GM19397 (cell line): ENCODE measurements at regions not wholly inside any gene's neighbourhood (a gene's known extent, or its start where the extent isn't known, plus 50 kb on each side); places are given as distances from the start of the nearest gene placed in this dataset.

Source experiments
- ATAC-seq: cut with Tn5 transposase; IDR thresholded peaks from one replicate; pipeline ENCODE4 v1.9.1; 2021; ENCODE audit warnings: mild to moderate bottlenecking, moderate library complexity; ENCODE audit not compliant: unreplicated experiment

DNA sequence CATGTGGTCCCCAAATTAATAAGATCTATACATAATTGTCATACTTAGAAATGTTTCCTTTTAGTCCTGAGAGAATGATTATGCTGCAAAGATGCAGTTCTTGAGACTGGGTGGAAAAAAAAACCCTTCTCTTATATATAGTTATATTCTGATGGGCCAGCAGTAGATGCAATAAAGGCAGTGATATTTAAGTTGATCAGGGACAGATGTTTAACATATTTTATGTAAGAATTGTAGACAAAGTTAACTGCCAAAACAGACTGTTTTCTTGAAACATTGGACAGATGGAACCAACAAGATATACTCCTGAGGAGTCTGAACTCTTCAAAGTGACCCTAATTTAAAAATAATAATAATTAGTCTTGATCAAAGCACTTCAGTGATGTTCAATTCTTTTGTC, 172.0 kb upstream of the LRIG1 start:
- no peak for ATAC-seq

DNA sequence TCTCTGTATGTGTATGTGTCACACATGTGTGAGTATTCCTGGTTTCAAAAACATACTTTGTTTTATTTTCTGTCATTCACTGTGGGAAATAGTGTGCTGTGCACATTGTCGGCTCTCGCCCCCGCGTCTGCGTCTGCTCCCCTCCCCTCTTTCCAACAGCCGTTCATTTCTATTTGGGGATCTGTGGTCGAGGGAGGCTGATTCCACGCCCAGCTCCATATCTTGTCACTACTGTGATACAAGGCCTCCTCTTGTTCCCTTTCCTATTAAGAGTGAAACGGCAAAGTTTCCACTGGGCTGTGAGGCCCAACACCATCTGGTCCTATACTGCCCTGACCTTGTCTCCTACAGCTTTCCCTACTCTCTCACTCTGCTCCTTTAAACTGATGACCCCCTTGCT, 172.5 kb upstream of the LRIG1 start:
- ATAC-seq, result no peak

DNA sequence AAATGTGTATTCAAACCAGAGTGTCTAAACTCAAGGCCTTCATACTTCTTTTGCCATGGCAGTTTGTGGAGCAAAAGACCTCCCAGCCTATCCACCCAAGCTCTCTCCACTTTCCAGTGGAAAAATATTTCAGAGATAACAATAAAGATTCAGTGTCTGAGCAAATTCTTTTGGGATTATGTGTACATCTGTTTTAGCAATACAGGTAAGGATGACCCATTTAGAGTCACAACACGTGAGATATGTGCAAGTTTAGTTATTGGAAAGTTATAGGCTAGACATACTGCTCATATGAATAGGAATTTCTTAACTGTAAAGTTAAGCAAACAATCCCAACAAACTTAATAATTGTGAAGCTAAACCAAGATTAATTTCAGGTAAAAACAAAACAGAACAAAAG, 174.5 kb upstream of the LRIG1 start:
- ATAC-seq, result no peak

DNA sequence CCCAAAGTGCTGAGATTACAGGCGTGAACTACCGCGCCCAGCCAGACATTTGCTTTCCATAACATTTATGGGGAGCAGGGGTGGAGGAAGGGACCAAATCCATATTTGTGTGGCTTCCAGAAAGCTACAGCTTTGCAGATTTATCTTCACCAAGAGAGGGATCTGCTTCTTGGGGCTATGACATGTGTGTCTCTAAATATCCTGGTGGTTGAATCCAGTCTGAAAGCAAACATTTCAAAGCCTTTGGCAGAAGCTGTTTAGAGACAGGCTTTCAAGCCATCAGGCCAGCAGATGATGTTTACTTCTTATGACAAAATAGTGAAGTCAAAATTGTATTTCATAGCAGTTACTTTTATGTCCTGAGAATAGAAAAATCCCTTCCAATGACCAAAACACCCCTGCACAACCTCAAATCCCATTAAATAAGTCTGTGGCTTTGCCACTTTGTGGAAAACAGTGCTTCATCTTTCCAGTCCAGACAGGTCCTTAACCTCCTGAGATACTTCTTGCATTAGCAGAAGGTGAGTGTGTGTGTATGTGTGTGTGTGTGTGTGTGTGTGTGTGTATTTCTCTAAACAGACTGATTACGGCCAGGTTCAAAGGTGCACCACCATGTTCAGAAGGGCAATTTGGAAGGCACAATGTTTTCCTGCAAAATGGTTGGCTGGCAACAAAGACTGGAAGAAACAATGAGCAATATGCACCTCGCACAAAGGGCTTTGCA, 191.4 kb upstream of the LRIG1 start:
- no peak for ATAC-seq

DNA sequence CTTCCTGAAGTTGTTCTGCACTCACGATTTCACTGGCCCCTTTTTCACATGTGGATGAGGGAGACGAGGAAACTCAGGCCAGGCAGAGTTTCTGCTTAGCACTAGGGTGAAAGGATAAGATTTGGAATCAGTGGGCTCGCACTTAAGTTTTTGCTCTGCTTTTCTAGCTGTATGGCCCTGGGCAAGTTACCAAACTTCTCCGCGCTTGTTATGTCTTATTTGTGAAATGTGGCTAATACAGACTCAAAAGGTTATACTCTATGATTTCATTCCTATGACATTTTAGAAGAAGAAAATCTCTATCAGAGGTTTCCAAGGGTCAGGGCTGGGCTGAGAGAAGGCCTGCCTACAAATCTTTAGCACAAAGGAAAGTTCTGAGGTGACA, 191.9 kb upstream of the LRIG1 start:
- ATAC-seq, result no peak

DNA sequence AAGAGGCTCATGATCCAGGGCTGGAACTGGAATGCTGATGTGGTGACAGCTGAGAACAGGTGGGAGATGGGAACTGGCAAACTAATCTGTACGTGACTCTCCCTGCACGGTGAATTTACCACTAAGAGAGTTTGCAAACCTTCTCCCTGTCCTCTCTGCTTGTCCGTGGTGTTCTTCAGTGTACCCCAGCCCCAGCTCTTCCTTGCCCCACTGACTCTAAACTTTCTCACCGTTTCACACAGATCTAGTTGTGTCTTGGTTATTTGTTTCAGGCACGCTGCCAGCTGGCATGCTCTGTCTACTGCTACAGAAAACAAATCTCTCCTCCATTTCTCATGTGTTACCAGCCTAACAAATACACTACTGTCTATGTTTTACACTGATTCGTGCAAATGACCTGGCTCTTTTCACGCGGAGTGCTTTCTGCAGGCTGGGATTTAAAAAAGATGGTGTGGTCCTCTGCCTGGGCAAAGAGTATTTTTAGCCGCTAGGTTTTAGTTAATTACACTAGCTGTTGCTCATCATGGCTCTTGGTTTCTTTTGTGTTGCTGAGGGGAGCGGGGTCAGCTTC, 192.7 kb upstream of the LRIG1 start:
- ATAC-seq, result no peak

DNA sequence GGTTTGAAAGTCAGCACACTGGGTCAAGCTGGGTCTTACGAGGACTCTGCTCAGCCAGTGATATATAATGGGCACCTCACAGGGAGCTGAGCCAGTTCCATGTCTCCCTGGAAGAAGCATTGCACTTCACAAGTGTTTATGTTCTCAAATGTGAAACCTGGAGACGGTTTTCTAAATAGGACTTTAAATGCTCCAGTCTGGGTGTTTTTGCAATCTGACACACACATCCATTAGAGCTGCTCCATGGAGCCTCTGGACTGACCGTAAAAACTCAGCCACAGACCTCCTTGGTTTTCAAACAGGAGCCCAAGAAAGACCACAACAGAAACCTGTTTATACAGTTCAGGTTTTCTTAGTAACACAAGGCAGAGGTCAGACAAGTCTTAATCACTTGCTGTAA, 201.3 kb upstream of the LRIG1 start:
- ATAC-seq, result no peak

DNA sequence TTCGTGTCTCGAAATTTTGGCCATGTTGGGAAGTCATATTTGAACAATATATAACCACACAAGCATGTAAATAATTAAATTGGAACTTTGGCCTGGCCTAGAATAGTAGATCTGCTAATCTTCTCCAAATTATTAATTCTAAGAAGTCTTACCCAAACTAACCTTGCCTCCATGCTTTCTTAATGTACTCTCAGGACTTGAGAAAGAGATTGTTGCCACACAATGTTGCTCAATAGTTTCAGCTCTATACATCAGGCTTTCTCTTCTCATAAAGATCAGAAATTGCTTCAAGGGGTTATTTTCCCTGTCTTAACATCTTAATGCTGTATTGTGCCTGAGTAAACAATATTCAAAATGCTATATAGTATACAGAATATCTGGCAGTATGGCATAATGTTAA, 202.7 kb upstream of the LRIG1 start:
- no peak for ATAC-seq

DNA sequence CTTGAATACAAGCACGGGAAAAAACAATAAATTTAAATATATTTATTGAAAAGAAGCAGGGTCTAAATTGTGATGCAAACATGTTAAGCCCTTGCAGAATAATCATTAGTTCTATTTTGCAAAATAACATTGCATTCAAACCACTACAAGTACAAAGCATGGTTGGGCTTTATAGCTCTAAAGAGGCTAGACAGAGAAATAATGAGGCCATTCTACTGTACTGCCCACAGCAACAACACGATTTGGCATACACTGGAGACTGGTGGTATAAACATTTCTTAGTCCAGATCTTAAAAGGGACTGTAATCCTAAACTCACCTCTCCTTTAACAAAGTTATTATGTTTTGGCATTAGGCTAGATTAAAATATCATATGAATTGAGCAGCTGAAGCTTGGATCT, 204.3 kb upstream of the LRIG1 start:
- ATAC-seq, result no peak

DNA sequence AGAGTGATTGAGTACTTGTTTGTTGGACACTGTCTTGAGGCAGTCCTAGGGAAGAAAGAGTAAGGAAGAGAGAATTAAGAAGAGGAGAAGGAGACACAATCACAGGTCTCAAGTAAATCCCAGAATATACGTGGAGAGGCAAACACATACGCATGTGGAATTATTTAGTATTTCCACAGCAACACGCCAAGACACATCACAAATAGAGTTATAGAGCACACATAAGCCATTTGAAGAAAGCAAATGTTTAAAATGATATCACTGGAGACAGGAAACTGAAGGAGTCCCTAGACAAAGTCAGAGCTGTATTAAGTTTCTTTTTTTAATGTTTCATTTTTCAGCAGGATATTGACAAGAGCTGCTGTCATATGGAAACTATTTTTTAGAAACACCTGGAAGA, 206.1 kb upstream of the LRIG1 start:
- ATAC-seq, result no peak

DNA sequence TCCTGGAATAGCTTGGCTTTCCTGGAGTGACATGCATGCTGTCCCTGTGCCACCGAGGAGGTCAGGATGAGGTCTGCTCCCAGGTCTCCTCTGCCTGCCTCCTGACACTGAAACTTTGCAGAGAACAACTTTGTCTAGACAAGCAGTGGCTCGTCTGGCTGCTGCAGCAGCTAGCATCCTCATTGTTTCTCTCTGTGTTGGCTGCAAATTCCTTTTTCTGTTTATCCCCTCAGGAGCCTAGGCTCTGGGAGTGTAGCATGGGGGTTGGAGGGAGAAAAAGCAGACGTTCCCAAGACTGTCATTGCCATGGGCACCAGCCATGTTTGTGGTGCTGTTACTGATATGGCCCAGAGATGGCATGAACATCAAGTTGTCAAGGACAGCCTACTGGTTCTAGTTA, 208.7 kb upstream of the LRIG1 start:
- ATAC-seq, result no peak

DNA sequence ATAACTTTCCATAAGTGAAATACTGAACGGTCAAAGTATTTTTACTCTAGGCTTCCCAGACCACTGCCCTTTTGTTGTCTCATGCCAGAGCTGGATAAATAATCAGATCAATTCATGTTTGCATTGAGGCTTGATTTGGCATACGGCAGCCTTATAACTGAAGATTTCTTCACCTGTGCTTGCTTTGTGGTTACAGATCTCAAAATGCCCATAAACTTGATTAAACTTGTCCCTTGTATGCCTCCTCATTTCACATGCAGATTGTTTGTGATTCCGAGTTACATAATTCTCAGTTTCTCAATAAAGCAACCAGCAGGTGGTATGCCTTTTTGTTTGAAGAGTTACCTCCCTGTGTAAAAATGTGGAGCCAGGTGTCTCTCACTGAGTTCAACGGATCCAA, 211.4 kb upstream of the LRIG1 start:
- ATAC-seq, result no peak

DNA sequence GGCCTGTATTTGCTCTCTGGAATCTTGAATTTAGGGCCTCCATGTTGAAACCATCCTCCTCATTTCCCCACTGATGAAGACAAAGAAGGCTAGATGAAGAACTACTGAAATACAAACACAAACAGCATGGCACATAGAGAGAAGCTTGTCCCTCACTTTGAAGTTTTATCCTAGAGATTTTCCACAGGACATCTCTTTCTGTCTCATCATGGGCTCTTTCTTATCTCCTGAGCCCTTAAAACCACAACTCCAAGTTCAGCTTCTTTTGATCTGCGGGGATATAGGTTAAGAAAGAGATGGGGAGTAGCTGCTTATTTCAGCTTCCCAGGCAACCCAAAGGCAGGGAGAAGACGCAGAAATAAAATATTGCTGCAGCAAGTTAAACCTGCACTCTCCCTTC, 213.1 kb upstream of the LRIG1 start:
- ATAC-seq, result no peak

DNA sequence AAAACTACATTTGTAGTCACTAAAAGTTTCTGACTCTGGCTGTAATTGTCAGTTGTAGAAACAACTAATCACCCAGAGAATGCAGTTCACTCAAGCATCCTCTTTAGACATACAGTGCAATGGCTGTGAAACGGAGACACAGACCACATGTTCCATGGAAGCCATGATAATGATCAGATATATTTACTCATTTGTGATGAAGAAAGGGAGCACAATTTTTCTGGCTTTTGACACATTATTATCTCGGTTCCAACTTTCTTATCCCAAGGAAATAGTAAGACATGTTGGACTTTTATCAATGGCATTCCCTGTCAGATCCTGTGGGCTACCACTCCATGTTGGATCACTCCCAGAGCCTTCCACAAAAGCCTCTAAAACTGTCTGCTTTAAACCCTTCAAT, 215.0 kb upstream of the LRIG1 start:
- ATAC-seq, result no peak

DNA sequence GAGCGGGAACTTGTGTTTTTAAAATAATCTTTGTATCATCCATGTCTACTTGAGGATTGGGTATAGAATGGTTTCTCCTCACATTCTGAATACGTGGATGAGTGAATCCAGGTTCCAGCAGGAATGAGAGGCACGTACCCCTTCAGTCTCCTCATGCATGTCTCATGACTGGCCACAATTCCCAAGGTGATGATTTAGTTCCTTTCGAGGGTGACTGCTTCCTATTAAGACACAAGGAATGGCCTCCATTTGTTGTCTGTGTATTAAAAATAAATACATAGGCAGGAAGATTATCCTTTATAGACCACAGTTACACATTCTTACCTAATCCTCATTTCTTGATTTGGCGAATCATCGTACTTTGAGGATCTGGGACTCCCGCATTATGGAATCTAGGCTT, 217.0 kb upstream of the LRIG1 start:
- ATAC-seq, result no peak

DNA sequence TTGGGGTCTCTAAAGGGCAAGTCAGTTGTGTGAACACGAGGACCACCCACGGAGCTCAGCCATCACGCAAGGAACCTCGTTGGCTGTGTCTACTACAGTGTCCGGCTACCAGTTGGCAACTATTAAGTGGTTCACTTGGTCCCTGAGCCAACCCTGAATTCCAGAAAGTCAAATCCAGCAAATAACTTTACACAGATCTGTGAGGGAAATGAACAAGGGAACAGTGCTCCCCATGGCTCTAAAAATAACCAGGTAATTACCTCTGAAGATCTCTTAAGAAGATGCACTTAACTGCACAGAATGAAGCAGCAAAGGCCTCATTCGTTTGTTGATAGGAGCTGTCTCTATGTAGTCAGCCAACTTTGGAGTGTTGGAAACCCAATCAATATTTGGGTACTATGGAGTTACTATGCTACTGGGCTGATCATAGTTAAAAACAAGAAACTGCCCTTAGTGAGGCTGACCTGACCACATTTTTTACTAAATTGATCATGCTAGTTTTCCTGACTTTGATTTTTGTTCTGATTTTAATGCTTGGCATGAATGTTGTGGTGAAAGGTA, 219.1 kb upstream of the LRIG1 start:
- ATAC-seq, result no peak

DNA sequence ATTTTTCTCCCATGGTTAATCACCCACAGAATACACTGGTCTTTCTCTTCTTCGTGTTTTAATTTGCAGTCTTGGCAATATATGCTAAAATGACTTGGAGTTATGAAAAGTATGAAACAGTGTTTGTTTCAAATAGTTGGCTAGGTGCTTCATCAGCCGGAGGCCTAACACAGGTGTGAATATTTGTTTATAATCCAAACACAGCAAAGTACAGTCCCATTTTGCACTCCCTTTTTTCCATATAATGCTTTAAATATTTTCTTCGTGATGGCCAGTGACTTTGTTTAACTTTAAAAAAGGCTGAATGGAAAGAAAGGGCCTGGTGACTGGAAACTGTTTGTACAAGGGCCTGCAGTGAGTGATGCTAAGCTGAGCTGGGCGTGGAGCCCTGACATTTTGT, 219.7 kb upstream of the LRIG1 start:
- ATAC-seq, result no peak

DNA sequence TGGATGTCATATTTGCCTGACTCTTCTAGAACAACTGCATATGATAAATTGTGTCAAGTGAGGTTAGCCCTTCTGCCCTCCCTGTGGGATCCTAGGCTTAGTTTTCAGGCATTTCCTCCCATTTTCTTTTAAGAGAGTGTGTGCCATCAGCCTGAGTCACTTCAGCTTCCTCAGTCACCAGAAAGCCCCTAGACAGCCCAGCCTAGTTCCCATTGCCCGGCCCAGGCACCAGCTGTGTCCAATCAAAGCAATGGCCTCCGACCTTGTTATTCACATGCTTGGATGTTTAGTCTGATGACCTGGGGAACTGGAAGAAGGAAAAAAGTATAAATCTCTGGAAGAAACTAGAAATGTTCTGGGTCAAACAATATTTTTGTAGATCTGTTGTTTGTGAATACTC, 221.9 kb upstream of the LRIG1 start:
- no peak for ATAC-seq

DNA sequence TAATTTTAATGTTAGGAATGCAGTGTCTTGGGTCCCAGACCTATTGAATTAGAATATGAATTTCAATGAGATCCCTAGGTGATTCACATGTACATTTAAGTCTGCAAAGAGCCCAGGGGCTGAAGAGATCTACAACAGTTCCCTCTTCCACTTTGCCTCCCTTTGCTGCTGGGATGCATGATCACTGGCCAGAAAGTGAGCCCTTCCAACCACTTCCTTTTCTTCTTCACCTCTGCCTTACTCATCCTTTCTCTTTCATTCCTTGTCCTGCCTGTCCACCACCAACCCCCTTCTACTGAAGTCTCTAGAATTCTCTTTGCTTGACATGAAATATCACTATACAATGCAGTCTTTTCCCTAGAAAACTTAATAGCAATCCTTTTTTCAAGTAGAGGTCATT, 222.4 kb upstream of the LRIG1 start:
- ATAC-seq, result no peak

DNA sequence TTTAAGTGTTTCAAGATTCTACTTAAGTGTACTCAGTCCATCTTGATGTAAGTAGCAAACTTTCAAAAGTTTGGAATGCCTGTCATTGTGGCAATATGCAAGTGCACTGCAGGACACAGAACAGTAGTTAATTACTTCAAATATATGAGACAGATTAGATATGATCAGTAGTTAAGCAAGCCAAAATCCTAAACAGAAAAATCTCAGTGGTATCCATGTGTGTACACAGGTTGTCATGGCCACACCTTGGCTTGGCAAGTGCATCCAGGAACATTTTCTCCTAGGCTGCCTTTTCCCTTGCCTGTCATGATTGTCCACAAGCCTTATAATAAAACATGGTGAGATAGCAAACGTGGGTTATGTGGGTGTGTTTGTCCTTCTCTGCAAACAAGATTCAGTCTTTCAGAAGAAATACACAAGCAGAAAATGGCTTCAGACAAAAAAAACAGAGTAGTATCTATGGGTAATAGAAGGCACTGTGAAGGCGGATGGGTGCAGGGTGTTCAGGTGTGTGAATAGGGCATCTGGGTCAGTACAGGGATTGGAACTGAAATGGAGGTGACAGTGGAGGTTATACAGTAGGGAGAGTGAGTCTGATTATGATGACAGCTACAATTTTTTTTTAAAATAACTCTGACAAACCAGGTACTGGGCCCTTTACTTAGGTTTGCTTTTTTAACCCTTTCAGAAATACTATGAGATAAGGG, 229.0 kb upstream of the LRIG1 start:
- ATAC-seq, result no peak

DNA sequence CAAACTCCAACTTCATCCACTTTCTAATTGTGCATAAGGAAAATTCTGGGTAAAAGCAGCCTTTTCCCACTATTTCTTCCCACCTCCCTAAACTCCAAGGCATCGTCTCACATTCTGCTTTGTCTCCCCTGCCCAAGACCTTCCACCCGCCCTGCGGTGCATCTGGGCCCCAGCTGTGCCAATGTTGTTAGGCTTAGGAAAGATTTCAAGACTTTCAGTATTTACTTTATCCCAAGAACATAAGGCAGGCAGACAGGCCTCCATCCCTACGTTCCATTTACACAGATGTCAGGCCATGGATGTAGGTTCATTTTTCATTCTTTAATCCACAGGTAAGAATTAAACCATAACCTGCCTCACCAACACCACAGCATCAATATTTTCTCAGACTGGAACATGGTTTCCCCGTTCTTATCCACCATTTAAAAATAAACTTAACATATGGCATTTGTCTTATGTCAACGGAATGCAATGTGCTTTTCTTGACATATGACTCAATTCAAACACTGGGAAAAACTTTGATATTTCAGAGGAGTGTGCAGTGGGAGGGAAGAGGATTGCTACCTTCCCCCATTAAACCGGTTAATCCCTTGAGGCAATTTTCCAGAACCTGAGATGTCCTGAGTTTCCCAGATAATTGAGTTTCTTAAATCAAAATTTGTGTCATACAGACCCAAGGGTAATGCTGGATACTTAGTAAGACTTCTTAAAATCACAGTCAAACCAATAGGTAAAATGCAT, 238.0 kb upstream of the LRIG1 start:
- ATAC-seq, result no peak

DNA sequence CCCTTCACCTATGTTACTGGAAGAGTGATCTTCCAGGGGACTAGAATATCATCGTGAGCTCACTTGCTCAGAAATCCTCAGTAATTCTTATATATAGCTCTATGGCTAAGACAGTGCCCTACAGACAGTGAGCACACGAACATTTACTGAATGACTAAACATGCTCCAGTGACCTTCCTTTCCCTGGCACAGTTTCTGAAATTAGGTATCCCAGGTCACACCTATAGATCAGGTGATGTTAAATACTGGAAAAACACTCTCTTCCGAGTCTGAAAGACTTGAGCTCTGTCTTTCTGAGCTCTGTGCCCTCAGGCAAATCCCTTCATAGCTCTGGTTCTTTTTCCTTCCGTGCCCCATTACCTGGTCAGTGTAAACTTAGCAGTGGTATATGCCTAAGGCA, 239.4 kb upstream of the LRIG1 start:
- no peak for ATAC-seq
